Hematopoietic multipotent progenitor cell (in vitro differentiated cells): ENCODE measurements at regions not wholly inside any gene's neighbourhood (a gene's known extent, or its start where the extent isn't known, plus 50 kb on each side); places are given as distances from the start of the nearest gene placed in this dataset.

Experiments used
- DNase-seq, 3 donors: peaks; one replicate each; pipeline ENCODE4 v3.0.0-alpha.2; 2011 to 2015; ENCODE audit warnings: low read depth in 2 of 3, low spot score in 2 of 3

- no peak for DNase-seq
Measured at GRCh38 chr11:127225619-127226018, 225.0 kb upstream of the KIRREL3 start.

DNA sequence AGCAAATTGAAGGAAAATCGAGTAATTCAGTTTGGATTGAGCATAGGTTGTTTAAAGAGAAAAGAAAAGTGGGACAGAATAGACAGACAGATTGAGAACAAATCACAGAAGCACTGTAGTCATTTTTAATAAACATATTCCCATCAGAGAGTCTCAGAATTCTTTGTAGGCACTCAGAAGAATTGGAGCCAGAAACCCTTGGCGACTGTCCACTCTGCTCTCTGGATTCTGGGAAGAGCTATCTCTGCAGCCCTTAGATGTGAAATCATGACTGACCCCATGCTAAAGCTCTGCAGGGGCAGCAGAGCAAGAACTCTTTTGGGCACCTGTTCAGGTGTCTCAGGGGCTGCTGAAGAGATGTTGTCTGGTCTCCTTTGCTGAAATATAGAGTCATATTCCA lies 223.7 kb upstream of the KIRREL3 start:
- DNase-seq: no peak

- no peak for DNase-seq
Measured at GRCh38 chr11:127223633-127224032, 223.1 kb upstream of the KIRREL3 start.

GRCh38 chr11:127223026-127223425 lies 222.5 kb upstream of the KIRREL3 start:
- no peak for DNase-seq

DNA sequence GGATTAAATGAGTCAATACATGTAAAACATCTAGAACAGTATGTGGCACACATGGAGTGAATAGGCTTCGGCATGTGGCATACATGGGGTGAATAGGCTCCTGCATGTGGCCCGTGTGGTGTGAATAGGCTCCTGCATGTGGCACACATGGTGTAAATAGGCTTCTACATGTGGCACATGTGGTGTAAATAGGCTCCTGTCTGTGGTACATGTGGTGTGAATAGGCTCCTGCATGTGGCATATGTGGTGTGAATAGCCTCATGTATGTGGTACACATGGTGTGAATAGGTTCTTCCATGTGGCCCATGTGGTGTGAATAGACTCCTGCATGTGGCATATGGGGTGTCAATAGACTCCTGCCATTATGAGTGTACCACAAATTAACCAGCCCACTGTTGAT lies 219.1 kb upstream of the KIRREL3 start:
- no peak for DNase-seq

- no peak for DNase-seq
Measured at GRCh38 chr11:127218275-127218608, 217.7 kb upstream of the KIRREL3 start.

DNA sequence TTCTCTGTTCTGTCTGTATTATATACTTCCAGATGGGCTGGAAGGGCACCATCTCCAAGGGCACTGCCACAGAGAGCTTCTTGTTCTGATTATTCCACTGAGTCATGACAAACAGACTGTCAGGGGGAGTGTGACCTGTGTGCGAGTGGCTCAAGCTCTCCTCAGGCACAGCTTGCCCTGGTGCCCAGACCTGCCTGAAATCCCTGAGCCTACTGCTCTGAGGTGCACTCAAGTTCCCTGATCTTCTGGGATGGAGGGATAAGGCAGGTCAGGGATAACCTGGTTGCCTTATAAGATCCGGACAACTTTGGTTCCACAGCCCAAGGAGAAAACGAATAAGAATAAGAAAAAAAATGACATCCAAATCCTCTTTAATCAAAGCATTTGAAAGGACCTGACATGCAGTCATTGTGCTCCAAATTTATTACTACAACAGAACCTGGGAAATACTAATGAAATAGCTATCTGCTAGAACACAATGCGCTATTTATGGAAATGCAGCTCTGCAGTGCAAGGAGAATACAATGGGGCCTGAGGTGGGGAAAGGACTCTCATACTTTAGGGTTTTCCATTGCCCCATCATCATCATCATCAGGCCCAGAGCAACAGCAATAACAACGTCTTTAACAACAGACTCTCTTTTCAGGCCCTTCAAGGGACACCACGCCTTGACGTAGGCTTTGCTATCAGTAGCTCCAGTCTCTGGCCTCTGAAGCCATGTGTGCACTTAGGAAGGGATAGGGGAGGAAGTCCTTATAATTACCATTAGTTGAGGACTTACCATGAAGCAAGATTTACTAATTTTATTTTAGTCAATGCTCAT lies 217.1 kb upstream of the KIRREL3 start:
- no peak for DNase-seq

GRCh38 chr11:127205688-127206217 lies 205.2 kb upstream of the KIRREL3 start:
- DNase-seq: no peak

DNA sequence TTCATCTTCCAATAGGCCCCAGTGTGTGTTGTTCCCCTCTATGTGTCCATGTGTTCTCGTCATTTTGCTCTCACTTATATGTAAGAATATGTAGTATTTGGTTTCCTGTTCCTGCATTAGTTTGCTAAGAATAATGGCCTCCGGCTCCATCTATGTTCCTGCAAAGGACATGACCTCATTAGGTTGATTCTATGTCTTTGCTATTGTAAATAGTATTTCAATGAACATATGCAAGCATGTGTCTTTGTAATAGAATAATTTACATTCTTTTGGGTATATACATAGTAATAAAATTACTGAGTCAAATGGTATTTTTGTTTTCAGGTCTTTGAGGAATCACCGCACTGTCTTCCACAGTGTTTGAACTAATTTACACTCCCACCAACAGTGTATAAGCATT lies 202.9 kb upstream of the KIRREL3 start:
- no peak for DNase-seq

DNA sequence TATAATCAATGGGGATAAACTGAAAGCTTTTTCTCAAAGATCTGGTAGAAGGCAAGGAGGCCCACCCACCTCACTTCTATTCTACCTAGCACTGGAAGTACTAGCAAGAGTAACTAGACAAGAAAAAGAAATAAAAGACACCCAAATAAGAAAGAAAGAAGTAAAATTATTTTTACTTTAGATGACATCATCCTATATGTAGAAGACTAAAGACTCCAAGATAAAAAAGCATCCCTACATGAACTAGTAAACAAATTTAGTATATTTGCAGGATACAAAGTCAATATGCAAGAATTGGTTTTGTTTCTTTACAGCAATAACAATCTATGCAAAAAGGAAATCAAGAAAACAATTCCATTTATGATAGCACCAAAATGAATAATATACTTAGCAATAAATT lies 201.5 kb upstream of the KIRREL3 start:
- DNase-seq: no peak

DNA sequence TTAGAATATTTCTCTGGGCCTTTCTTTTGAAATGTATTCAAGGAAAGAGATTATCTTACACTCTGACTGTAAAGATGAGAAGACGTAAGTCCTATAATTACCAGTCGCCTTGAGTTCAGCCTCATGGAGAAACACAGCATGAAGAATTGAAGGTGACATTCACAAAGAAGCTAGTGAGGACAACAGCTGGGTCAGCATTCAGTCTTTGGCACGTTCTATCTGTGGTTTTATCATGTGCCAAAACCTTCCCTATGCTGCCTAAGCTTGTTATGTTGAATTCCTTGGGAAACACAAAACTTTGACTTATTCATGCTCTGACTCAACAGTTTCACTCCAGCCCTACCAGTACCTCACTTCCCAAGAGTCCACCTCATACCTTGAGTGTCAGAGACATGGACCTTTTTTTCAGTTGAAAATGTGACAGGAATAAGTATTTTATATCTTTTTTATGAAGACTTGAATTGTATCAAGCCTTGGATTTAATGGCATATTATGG lies 198.8 kb upstream of the KIRREL3 start:
- DNase-seq: no peak

DNA sequence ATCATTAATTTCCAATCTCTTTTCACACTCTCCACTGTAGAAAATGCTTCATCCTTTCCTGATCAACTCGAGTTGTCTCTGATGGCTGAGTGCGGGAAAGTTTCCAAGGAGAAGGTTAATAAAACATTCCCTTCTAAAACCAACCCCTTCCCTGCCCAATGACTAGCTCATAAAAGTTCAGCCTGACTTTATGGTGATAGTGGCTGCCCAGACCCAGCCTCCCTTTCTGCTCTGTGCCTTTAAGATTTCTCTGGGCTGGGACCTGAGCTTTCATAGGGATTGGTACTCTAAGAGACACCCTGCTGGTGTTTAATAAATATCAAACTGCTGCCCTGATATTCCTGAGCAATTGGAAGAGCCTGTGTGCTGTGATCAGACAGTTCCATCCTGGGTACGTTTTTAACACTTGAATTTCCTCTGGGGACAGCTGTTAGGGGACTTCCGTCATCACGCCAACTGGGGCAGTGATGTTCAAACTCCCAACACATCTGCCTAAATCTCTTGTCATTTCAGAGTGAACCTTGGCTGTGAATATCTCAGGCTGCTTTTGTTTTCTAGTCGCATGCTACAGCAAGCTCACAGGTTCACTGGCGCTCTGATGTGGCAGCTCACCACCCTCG lies 195.0 kb upstream of the KIRREL3 start:
- DNase-seq: no peak

DNA sequence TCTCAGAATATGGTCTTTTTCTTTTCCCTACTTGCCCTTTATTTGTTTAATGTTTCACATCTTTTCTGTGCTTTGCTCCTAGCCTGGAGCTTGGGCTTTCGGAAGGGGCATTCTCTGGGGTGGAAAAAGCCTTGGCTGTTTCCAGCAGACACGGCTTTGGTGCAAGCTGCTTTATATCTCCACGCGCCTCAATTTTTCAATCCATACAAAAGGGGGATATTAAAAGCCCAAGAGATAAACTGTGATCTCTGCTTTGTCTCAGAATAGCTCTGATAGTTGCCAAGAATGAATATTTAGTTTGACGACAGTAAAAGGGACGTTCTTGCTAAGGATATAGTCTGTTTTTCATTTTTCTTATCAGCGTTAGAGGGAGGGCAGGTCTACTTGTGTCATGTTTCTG lies 194.0 kb upstream of the KIRREL3 start:
- DNase-seq: no peak

- DNase-seq: no peak
Measured at GRCh38 chr11:127193950-127194349, 193.4 kb upstream of the KIRREL3 start.

GRCh38 chr11:127191689-127192088 lies 191.1 kb upstream of the KIRREL3 start:
- DNase-seq: no peak

- no peak for DNase-seq
Measured at GRCh38 chr11:127191261-127191660, 190.7 kb upstream of the KIRREL3 start.

DNA sequence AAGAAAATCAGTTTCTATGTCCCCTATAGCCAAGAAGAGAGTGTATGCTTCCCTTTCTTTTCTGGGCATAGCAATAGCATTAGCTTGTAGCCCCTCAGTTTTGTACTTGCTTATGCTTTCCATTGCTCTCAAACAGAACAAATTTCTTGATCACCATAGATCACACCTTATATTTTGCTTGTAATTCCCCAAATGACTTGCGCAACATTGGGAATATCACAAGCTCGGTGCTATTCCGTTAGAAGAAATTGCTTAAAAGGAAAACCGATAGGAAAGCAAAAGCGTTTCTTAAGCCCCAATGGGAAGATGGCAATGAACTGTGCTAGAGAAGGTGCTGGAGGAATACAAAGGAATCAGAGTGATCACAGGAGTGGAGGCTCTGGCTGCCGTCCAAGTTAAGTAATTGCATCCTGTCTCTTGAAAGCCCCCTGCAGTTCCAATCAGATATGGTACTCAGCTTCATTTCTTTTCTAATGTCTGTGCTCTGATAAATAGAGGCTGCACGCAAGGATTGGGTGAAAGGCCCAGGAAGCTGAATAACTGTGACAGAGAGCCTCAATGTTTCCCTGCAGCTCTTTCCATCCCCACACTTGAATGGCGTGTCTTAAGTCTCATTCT lies 182.1 kb upstream of the KIRREL3 start:
- no peak for DNase-seq

DNA sequence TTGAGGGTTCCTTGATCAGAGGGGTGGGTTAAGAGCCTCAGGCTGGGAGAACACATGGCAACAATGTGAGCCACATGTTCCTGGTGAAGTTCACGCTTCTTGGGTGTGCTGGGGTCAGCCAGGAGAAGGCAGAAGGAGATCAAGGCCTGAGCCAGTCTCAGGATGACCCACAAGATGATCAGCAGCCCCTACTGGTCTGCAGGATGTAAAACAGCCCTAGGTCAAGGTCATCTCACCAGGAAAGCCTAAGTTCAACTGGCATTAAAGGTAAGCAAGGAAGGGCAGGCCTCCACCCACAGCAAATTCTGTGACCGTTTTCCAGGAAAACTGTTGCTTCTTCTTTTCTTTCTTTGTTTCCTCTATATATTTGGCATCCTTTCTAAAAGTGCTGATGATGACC lies 156.7 kb upstream of the KIRREL3 start:
- DNase-seq: no peak

GRCh38 chr11:127149410-127149809 lies 148.8 kb upstream of the KIRREL3 start:
- no peak for DNase-seq

DNA sequence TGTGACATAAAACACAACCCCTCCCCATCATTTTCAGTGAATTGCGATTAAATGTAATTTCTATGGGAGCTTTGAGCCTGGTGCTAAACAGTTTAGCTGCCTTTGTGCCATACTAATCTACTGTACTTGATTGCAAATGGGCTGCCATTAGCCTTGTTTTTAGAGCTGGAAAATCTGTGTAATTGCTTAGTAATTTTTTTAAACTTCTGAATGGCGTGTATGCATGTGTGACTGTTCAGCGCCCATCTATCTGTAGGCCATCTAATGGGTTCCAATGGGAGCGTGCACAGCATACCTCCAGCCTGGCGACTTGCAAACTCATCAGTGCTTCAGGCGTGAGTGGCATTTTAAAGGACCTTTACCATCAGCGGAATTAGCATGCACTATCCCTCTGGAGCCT lies 142.7 kb upstream of the KIRREL3 start:
- no peak for DNase-seq

GRCh38 chr11:127138613-127139012 lies 138.0 kb upstream of the KIRREL3 start:
- DNase-seq: no peak

DNA sequence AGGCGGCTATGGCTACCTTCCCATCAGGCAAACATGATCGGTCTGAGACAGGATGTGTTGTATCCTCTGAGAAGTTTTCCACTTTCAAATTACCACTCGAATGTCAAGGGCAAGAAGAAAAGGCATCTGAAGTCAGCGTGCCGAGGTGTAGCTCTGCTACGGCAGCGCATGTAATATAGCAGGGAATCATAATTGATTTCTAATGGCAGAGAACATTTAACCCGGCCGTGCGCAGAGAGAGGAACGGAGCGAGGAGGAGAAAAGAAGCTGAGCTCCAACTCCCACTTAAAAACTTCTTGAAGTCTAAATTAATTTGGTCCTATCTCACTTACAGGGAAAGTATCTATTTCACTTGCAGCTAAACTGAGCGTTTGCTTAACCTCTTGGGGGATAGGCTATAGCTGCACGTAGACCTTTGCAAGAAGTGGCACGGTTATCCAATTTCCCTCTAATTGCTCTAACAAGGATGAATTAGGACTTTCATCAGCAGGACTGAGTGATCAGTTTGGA lies 137.3 kb upstream of the KIRREL3 start:
- DNase-seq: no peak
